GM12873 (cell line): ENCODE measurements at regions not wholly inside any gene's neighbourhood (a gene's known extent, or its start where the extent isn't known, plus 50 kb on each side); places are given as distances from the start of the nearest gene placed in this dataset.

Source experiments
- TF ChIP-seq, protein P1 (sequence below): IDR thresholded peaks from 2 replicates; pipeline ENCODE4 v1.5.1; 2012; ENCODE audit warnings: low read depth, mild to moderate bottlenecking, moderate library complexity, low read length, control low read depth; ENCODE audit not compliant: insufficient read depth; ENCODE audit errors: missing control alignments

GRCh38 chr11:91156041-91156440 lies 933.2 kb upstream of the CHORDC1 start:
- TF ChIP-seq, protein P1, sequence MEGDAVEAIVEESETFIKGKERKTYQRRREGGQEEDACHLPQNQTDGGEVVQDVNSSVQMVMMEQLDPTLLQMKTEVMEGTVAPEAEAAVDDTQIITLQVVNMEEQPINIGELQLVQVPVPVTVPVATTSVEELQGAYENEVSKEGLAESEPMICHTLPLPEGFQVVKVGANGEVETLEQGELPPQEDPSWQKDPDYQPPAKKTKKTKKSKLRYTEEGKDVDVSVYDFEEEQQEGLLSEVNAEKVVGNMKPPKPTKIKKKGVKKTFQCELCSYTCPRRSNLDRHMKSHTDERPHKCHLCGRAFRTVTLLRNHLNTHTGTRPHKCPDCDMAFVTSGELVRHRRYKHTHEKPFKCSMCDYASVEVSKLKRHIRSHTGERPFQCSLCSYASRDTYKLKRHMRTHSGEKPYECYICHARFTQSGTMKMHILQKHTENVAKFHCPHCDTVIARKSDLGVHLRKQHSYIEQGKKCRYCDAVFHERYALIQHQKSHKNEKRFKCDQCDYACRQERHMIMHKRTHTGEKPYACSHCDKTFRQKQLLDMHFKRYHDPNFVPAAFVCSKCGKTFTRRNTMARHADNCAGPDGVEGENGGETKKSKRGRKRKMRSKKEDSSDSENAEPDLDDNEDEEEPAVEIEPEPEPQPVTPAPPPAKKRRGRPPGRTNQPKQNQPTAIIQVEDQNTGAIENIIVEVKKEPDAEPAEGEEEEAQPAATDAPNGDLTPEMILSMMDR: no peak

DNA sequence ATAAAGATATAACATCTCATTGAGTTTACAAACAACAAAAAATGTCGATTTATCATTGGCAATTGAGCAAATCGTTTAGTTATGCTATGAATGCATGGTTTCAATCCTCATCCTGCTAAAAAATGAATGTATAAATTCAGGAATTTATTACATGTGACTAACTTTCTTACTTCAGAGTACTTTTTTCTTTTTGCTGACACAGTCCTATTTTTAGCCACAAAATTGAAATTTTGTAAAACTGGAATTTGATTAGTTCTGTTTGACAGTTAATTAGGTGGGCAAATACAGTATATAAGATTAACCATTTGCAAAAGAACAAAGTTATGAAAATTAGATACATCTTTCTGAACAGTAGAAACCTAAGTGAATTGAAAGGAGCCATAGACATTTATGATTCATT lies 925.0 kb upstream of the CHORDC1 start:
- TF ChIP-seq, protein P1: no peak

- TF ChIP-seq, protein P1: no peak
These were observed 918.8 kb upstream of the CHORDC1 start for GRCh38 chr11:91141655-91142054.

GRCh38 chr11:91136631-91137030 lies 913.8 kb upstream of the CHORDC1 start:
- TF ChIP-seq, protein P1: no peak

DNA sequence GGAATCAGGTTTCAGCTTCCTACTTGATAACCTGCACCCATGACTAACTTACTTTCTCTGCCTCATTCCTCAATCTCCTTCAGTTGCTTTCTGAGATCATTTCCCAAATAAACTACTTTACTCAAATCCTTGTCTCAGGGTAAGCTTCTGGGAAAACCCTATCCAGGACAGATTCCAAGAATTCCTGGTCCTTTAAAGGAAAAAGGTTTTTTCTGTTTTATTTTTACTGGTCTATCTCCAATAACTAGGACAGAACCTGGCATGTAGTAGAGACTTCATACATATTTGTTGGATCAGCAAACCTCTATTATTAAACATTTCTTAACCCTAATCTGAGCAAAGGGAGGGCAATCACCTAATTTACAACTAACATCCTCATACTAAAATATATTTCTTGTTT lies 910.5 kb upstream of the CHORDC1 start:
- TF ChIP-seq, protein P1: no peak

- TF ChIP-seq, protein P1: no peak
These were observed 906.7 kb upstream of the CHORDC1 start for GRCh38 chr11:91129596-91129995.

DNA sequence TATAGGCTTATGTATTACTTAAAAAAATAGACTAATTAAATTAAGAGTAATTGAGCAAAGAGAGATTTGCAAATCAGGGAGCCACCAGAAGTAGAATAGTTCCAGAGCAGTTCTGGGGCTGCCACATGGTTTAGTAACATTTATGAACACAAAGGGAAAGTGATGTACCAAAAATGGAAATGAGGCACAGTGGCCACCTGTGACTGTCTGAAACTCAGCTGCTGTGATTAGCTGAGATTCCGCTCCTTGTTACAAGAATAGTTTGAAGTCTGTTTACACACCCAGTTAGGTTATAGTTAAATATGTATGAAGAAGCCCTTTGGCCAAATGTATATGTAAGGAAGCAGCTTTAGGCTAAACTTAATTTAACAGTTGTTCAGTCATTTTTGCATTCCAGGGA lies 901.5 kb upstream of the CHORDC1 start:
- TF ChIP-seq, protein P1: no peak
